Stromal cell of bone marrow (primary cell): ENCODE measurements at regions not wholly inside any gene's neighbourhood (a gene's known extent, or its start where the extent isn't known, plus 50 kb on each side); places are given as distances from the start of the nearest gene placed in this dataset.
"Not testable (repeated sequence)": the region's sequence is repeated elsewhere in the genome, so short reads cannot be mapped to it uniquely, and the experiment has no call there.

Source experiments
- DNase-seq: peaks from one replicate; pipeline ENCODE4 v3.0.0-alpha.2; 2012; ENCODE audit warnings: low read depth

DNA sequence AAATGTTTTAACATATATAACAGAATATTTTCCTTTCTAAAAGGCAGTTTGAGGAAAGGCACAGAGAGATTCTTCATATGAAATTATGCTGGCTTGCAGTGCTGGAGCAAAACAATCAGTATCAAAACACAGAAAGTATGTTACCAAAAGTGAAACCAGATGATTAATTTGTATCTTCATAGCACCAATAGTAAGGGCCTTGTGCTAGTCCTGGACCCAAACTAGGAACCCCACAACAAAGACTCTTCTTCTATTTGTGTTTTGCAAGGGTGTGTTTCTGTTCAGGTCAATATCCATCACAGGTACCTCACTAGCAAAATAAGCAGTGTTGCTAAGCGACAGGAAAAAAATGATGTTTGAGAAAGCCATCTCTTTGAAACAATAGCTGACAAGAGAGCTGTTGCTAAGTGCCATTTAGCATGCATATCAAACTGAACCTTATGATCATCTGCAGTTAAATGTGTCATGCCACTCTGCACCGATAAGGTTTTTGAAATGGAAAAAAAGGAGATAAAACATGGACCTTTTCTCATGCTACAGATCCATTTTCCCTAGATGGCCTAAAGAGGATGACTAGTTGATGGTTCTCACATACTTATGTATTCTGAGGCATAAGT is 196.2 kb upstream of the ALG10 start:
- DNase-seq, result no peak

DNA sequence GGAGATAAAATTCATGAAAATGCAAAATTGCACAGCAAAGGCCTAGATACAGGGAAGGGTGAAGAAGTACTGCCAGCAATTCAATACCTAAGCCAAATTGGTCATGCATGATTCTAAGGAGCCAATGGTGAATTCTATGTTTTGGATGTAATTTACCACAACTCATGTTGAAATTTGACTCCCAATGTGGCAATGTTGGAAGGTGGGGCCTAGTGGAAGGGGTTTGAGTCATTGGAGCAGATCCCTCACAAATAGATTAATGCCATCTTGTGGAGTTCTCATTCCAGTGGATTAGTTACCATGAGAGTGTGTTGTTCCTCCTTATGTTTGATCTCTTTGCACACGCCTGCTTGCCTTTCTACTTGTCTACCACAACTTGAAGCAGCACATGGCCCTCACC is 194.0 kb upstream of the ALG10 start:
- DNase-seq, result no peak

DNA sequence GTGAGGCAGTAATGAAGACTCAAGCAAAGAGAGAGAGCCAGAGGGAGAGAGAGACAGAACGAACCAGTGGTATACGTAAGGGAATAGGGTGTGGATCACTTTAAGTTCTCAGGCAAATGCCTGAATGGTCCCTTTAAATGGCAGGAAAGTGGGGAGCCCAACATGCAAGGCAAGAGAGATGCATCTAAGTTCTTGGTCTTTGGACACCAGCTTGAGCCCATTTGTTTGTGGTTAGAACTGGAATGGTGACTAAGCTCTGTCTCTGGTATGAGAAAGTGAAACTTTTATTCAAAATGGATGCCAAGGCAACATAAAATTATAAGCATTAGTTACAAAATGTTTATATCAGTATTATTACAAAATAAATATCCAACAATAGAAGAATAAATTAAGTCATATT is 192.2 kb upstream of the ALG10 start:
- no peak for DNase-seq

DNA sequence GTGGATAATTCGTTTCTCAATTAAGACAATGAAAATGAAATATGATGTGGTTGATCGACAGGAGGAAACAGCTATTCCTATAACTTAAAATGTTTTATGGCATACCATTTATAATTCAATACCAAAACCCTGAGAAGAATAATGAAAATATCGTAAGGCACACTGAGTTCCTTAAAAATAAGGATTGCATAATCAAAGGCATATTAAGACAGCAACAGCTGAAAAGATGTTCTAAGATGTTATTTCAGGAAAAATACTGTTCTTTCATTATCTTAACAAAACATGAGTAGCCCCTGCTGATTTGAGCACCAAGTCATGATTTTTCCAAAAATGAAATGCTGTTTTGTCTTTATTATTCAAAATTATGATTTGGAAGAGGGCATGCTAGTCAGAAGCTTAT is 189.4 kb upstream of the ALG10 start:
- no peak for DNase-seq

DNA sequence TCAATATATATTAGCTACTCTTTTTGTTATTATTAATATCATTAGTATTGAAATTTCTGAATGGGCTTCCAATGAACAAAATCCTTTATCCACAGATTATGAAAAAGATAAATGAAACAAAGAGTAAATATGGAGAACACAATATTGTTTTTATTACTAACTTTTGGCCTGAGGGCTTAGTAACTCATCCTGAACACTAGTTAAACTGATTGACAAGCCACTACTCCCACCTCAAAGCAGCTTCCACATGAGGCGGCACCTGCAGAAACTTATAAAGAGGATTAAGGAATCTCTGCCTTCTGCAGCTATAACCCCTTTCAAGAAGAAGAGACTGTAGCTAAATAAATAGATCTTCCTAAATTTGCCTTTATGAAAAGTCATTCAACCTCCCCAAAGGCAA is 187.6 kb upstream of the ALG10 start:
- DNase-seq, result no peak

DNA sequence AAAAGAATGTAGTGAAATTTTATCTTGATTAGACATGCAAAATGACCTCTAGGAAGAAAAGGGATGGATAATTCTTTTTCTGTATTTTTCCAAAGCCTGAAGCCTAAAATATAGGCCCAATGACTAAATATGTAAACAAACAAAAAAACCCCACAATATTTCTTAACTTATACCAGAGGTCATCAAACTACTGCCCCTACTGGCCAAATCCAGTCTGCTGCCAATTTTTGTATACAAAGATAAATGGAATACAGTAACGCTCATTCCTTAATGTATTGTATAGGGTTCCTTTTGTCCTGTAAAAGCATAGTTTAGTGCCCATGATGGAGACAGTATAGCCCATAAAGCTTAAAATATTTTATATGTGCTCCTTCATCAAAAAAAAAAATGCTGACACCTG is 145.7 kb upstream of the ALG10 start:
- no peak for DNase-seq

DNA sequence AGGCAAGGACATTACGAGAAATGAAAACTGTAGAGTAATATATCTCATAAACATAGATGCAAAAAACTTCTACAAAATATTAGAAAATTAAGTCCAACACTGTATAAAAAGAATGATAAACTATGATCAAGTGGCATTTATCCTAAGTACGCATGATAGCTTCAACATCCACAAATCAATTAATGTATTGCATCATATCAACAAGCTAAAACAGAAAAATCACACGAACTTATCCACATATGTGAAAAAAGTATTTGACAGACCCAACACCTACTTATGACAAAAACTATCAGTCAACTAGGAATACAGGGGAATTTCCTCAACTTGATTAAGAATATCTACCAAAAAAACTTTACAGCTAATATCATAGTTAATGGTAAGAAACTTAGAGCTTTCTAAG is 129.9 kb upstream of the ALG10 start:
- DNase-seq, result no peak

DNA sequence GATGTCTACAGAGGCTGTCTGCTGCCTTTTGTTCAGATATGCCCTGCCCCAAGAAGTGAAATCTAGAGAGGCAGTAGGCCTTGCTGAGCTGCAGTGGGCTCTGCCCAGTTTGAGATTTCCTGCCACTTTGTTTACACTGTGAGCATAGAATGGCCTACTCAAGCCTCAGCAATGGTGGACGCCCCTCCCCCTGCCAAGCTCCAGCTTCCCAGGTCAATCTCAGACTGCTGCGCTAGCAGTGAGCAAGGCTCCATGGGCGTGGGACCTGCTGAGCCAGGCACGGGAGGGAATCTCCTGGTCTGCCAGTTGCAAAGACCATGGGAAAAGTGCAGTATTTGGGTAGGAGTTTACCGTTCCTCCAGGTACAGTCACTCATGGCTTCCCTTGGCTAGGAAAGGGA is 101.8 kb upstream of the ALG10 start:
- not testable (repeated sequence) for DNase-seq

DNA sequence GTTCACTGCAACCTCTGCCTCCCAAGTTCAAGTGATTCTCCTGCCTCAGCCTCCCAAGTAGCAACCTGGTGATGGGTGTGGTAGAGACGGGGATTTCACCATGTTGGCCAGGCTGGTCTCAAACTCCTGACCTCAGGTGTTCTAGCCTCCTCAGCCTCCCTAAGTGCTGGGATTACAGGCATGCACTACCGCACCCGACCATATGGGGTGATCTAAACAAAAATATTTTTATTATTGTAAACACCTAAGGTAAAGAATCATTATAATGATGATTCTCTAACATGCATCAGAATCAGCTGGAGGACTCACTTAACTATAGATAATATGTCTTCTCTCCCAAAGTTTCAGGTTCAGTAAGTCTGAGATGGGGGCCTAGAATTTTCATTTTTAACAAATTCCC is 96.2 kb upstream of the ALG10 start:
- DNase-seq, result no peak

DNA sequence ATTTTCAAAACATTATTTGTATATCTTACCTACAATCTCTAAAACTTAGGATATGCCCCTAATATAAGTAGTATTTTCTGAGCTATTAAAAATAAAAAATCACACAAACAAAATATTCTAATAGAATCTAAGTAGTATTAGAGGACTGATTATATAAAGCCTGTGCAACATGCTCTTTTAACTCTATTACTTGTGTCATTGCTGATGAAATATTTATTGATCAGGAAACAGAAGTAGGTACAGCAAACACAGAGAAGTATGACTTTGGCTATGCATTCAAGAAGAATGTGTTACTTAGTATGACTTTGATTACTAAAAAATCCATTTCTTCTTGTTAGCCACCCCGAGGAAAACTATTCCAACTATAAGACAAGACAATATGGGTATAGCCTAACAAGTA is 84.6 kb upstream of the ALG10 start:
- not testable (repeated sequence) for DNase-seq

DNA sequence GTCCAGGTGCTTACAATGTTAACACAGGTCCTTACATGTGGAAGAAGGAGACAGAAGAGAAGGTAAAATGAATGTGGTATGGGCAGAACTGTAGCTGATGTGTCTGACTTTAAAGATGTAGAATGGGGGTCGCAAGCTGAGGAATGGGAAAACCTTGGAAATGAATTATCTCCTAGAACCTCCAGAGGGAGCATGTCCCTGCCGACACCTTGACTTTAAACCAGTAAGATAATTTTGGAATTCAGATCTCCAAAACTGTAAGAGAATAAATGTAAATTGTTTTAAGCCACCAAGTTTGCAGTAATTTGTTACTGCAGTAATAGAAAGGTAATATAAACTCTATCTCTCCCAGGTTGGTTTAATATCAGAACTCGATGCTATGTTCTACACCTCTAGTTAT is 80.1 kb upstream of the ALG10 start:
- no peak for DNase-seq

DNA sequence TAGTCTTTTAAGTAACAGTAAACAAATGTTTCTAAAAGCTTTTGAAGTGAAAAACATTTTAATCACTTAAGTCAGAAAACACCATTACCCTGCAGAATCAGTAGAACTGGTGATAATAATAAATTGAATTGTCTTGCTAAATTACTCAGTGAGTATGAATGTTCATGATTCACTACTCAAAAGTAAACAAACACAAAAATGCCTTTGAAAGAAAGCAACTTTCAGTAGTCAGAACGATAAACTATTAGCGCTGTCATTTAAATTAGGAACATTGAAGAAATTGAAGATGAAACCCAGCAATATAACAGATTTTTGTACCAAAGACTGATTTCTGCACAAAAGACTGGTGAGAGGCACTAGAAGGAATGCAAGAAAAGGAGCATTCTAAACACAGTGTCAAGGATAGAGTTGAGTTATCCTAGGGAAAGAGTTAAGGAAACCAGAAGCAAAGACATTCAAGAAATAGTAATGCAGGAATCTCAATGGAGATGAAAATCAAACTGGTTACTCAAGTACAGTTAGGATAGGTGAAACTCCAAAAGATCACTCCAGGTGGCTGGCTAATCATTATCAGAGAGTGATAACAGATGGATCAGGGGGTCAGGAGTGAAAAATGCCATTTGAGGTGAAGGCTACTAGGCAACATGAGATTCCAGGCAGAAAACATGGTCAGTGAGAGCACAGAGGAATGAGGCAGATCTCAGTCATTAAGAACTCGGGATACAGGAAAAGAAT is 77.4 kb upstream of the ALG10 start:
- no peak for DNase-seq

DNA sequence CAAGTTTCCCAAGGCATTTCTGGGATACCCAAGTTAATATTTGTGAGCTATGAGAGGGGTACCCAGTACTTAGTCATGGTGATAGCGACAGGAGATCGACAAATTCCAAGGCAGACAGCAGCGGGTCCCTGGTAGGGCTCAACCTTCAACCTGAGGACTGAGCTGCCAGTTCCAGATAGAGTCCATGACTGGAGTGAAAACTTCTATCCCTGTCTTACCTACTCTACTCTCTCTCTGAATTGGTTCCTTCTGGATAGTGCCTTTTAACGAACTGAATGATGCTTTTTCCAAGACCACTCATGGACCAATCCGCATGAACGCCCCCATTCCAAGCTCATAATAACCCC is 76.9 kb upstream of the ALG10 start:
- DNase-seq, result no peak

DNA sequence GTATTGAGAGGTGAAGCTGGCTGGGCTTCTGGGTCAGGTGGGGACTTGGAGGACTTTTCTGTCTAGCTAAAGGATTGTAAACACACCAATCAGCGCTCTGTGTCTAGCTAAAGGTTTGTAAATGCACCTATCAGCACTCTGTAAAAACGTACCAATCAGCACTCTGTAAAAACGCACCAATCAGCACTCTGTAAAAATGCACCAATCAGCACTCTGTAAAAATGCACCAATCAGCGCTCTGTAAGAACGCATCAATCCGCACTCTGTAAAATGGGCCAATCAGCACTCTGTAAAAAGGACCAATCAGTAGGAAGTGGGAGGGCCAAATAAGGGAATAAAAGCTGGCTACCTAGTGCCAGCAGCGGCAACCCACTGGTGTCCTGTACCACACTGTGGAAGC is 56.1 kb upstream of the ALG10 start:
- DNase-seq, result not testable (repeated sequence)

DNA sequence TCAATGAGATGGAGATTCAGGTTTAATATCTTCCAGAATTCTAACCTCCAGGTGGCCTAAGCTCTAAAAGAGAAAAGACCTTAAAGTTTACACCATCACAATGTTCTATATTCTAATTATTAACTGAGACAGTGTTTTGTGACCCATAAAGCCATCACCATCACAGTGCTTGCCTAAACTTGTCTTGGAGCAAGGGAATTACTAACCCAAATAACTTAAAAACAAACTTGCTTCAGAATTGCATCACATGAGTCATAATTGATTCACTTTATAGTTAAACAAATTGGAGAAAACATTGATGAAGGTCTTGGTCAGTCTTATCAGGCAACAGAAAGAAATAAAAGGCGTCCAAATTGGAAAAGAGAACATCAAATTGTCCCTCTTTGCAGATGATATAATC is 54.5 kb upstream of the ALG10 start:
- DNase-seq, result no peak
